DOHH2 (cell line): ENCODE measurements at regions not wholly inside any gene's neighbourhood (a gene's known extent, or its start where the extent isn't known, plus 50 kb on each side); places are given as distances from the start of the nearest gene placed in this dataset.

Source experiments
- EZH2phosphoT487 ChIP-seq: fragments of 200-600 bp; sonication (generic); IDR thresholded peaks from 2 replicates; pipeline ENCODE4 v1.6.1; 2017; ENCODE audit warnings: borderline replicate concordance, mild to moderate bottlenecking, antibody characterized with exemption, low read length, moderate library complexity, mixed read lengths
- TF ChIP-seq, protein P1 (sequence below): fragments of 200-600 bp; sonication (generic); IDR thresholded peaks from one replicate; pipeline ENCODE4 v1.5.1; 2014; ENCODE audit warnings: antibody characterized with exemption, mild to moderate bottlenecking, low read depth, low read length; ENCODE audit not compliant: poor library complexity, severe bottlenecking

DNA sequence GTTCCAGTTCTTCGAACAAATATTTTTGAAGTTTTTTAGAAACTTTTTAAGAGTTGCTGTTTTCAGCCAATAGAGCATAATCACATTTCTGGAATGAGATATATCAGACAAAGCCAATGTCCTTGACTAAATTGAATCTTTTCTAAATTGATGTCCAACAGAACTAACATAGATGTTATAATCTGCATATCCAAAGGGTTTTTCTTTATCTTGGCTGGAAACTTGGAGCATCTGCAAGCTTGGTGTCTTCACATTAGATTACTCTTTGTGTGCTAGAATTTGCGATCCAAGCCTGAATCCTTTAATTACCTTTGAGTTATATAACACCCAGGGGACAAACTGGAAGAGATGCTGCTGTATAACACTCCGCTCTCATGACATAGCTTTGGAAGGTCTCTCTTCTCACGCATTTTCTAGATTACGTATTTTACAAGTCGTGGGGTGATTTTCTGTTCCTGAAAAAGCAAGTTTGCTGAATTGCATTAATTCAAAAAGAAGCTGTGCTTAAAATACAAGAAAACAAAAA is 64.4 kb upstream of the FUCA2 start:
- TF ChIP-seq, protein P1, sequence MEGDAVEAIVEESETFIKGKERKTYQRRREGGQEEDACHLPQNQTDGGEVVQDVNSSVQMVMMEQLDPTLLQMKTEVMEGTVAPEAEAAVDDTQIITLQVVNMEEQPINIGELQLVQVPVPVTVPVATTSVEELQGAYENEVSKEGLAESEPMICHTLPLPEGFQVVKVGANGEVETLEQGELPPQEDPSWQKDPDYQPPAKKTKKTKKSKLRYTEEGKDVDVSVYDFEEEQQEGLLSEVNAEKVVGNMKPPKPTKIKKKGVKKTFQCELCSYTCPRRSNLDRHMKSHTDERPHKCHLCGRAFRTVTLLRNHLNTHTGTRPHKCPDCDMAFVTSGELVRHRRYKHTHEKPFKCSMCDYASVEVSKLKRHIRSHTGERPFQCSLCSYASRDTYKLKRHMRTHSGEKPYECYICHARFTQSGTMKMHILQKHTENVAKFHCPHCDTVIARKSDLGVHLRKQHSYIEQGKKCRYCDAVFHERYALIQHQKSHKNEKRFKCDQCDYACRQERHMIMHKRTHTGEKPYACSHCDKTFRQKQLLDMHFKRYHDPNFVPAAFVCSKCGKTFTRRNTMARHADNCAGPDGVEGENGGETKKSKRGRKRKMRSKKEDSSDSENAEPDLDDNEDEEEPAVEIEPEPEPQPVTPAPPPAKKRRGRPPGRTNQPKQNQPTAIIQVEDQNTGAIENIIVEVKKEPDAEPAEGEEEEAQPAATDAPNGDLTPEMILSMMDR, result no peak
- no peak for TF ChIP-seq EZH2phosphoT487
